ENCODE measurements at regions not wholly inside any gene's neighbourhood (a gene's known extent, or its start where the extent isn't known, plus 50 kb on each side); places are given as distances from the start of the nearest gene placed in this dataset.

GRCh38 chr4:53854991-53855568, 209.3 kb downstream of the CHIC2 start:
- no peaks in the 10 kb centered on the region for H3K79me2 ChIP-seq (ENCODE audit: insufficient read depth, low read depth)
- H3K4me3 ChIP-seq (IDR thresholded peaks at IDR 0.05; ENCODE audit: insufficient read depth, low read depth, low read length) = no peak overlapping the region
- no peaks in the 10 kb centered on the region for H3K27me3 ChIP-seq (ENCODE audit: insufficient read depth, low read depth)
- no peak overlapping the region for H3K9ac ChIP-seq
- H3K4me2 ChIP-seq = no peak overlapping the region
- no peaks in the 10 kb centered on the region for H3K4me1 ChIP-seq (ENCODE audit: low read depth, poor library complexity, severe bottlenecking)
- H3K36me3 ChIP-seq (ENCODE audit: insufficient read depth) = no peaks in the 10 kb centered on the region
- H2AFZ ChIP-seq (ENCODE audit: low read depth) = no peak overlapping the region
- H3K27ac ChIP-seq = no peak overlapping the region
- no peaks in the 10 kb centered on the region for H4K20me1 ChIP-seq (ENCODE audit: insufficient read depth)
- no peak for TF ChIP-seq CTCF (conservative IDR thresholded peaks at IDR 0.05; ENCODE audit: low read depth, low read length)

GRCh38 chr4:53852343-53852742, 212.1 kb downstream of the CHIC2 start:
- no peaks in the 10 kb centered on the region for H3K4me1 ChIP-seq (ENCODE audit: low read depth, poor library complexity, severe bottlenecking)
- no peak for TF ChIP-seq CTCF (conservative IDR thresholded peaks at IDR 0.05; ENCODE audit: low read depth, low read length)
- H3K4me3 ChIP-seq (IDR thresholded peaks at IDR 0.05; ENCODE audit: insufficient read depth, low read depth, low read length) = no peak overlapping the region
- H3K9ac ChIP-seq = no peak overlapping the region
- H3K27ac ChIP-seq = no peak overlapping the region
- H3K79me2 ChIP-seq (ENCODE audit: insufficient read depth, low read depth) = no peaks in the 10 kb centered on the region
- H2AFZ ChIP-seq (ENCODE audit: low read depth) = no peak overlapping the region
- no peak overlapping the region for H3K4me2 ChIP-seq
- no peaks in the 10 kb centered on the region for H3K36me3 ChIP-seq (ENCODE audit: insufficient read depth)
- no peaks in the 10 kb centered on the region for H4K20me1 ChIP-seq (ENCODE audit: insufficient read depth)
- no peaks in the 10 kb centered on the region for H3K27me3 ChIP-seq (ENCODE audit: insufficient read depth, low read depth)

- Histone ChIP-seq H3K27ac (no peak overlapping the region), H2AFZ (ENCODE audit: low read depth) (no peak overlapping the region), H3K27me3 (ENCODE audit: insufficient read depth, low read depth) (no peaks in the 10 kb centered on the region), H3K9ac (no peak overlapping the region), H3K79me2 (ENCODE audit: insufficient read depth, low read depth) (no peaks in the 10 kb centered on the region), H3K4me1 (ENCODE audit: low read depth, poor library complexity, severe bottlenecking) (no peaks in the 10 kb centered on the region), H3K4me3 (IDR thresholded peaks at IDR 0.05; ENCODE audit: insufficient read depth, low read depth, low read length) (no peak overlapping the region), H3K4me2 (no peak overlapping the region), H4K20me1 (ENCODE audit: insufficient read depth) (no peaks in the 10 kb centered on the region), H3K36me3 (ENCODE audit: insufficient read depth) (no peaks in the 10 kb centered on the region)
- no peak for TF ChIP-seq CTCF (conservative IDR thresholded peaks at IDR 0.05; ENCODE audit: low read depth, low read length)
These were observed 216.4 kb downstream of the CHIC2 start for GRCh38 chr4:53847965-53848364.

GRCh38 chr4:53844551-53844950, 219.9 kb downstream of the CHIC2 start:
- H2AFZ ChIP-seq (ENCODE audit: low read depth) = no peak overlapping the region
- H3K79me2 ChIP-seq (ENCODE audit: insufficient read depth, low read depth) = no peaks in the 10 kb centered on the region
- no peaks in the 10 kb centered on the region for H3K36me3 ChIP-seq (ENCODE audit: insufficient read depth)
- H3K27ac ChIP-seq = no peak overlapping the region
- no peak overlapping the region for H3K9ac ChIP-seq
- no peaks in the 10 kb centered on the region for H3K4me1 ChIP-seq (ENCODE audit: low read depth, poor library complexity, severe bottlenecking)
- H4K20me1 ChIP-seq (ENCODE audit: insufficient read depth) = no peaks in the 10 kb centered on the region
- H3K27me3 ChIP-seq (ENCODE audit: insufficient read depth, low read depth) = no peaks in the 10 kb centered on the region
- no peak for TF ChIP-seq CTCF (conservative IDR thresholded peaks at IDR 0.05; ENCODE audit: low read depth, low read length)
- no peak overlapping the region for H3K4me2 ChIP-seq
- no peak overlapping the region for H3K4me3 ChIP-seq (IDR thresholded peaks at IDR 0.05; ENCODE audit: insufficient read depth, low read depth, low read length)
